ENCODE measurements at regions not wholly inside any gene's neighbourhood (a gene's known extent, or its start where the extent isn't known, plus 50 kb on each side); places are given as distances from the start of the nearest gene placed in this dataset.

DNA sequence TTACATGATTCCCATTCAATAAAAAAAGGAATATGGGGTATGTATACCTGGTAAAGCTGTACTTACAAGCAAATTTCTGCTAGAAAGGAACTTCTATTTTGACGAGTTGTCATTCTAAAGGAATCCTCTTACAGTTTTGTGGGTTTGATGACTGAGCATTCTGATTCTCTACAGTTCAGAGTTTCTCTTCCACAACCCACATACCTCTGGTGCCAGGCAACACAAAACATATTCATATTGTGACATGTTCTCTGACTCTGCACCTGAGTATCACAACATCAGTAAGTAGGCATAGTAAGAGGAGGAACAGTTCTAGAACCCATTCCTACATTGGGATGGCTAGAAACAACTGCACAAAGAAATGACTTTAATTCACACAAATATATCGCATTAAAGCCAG lies 636.6 kb downstream of the MED13L start (continued):
- TF ChIP-seq CTCF (IDR thresholded peaks at IDR 0.05) (no peak), FOSL2 (IDR thresholded peaks at IDR 0.05) (no peak), FOSL2 (CRISPR knock-in tag; IDR thresholded peaks at IDR 0.05) (no peak)

GRCh38 chr12:115639648-115640012 lies 637.9 kb downstream of the MED13L start:
- no peak for FAIRE-seq

GRCh38 chr12:115638733-115639647 lies 638.5 kb downstream of the MED13L start:
- FAIRE-seq (no peak), ATAC-seq (peak in 1 of 2 experiments; percentile 35; a peak in 2 of 6 replicates), DNase-seq (ENCODE audit: low read depth in 1 of 2, low spot score in 1 of 2) (no peak)
- WGBS (ENCODE audit: missing lambda C conversion rate) = 52% methylated on average over 13 of the region's 13 CpGs
- no peak overlapping the region for H3K27ac ChIP-seq
- H3K4me3 ChIP-seq = no peak overlapping the region
- H3K4me2 ChIP-seq = no peak overlapping the region
- CTCF ChIA-PET = interaction anchor here (0.7 to 1.2 kb wide), 3 partner anchors 10 to 279 kb away, joined by 3 to 5 read pairs (median 3); no protein-coding TSS in a partner anchor
- POLR2A ChIA-PET = no interaction called here
- H3K4me1 ChIP-seq = no peaks in the 10 kb centered on the region
- no peaks in the 10 kb centered on the region for H3K9me3 ChIP-seq
- no peak for TF ChIP-seq MAX (IDR thresholded peaks at IDR 0.05)
- TF ChIP-seq HMGXB4 (CRISPR knock-in tag; IDR thresholded peaks at IDR 0.05; ENCODE audit: borderline replicate concordance) = no peak
- no peak for TF ChIP-seq CHD2 (IDR thresholded peaks at IDR 0.05; ENCODE audit: low read length, partially characterized antibody)
- no peak for TF ChIP-seq USF2 (IDR thresholded peaks at IDR 0.05)
- TF ChIP-seq ZSCAN20 (CRISPR knock-in tag; IDR thresholded peaks at IDR 0.05) = no peak
- no peak for TF ChIP-seq KDM1A (IDR thresholded peaks at IDR 0.05; ENCODE audit: low read depth)
- TF ChIP-seq, protein P1, sequence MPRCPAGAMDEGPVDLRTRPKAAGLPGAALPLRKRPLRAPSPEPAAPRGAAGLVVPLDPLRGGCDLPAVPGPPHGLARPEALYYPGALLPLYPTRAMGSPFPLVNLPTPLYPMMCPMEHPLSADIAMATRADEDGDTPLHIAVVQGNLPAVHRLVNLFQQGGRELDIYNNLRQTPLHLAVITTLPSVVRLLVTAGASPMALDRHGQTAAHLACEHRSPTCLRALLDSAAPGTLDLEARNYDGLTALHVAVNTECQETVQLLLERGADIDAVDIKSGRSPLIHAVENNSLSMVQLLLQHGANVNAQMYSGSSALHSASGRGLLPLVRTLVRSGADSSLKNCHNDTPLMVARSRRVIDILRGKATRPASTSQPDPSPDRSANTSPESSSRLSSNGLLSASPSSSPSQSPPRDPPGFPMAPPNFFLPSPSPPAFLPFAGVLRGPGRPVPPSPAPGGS (IDR thresholded peaks at IDR 0.05) = no peak
- TF ChIP-seq EHF (CRISPR knock-in tag; IDR thresholded peaks at IDR 0.05) = no peak
- TF ChIP-seq ATOH8 (CRISPR knock-in tag; IDR thresholded peaks at IDR 0.05; ENCODE audit: low read depth) = no peak
- no peak for TF ChIP-seq CHD4 (IDR thresholded peaks at IDR 0.05; ENCODE audit: borderline replicate concordance)
- no peak for TF ChIP-seq PHF8 (IDR thresholded peaks at IDR 0.05; ENCODE audit: borderline replicate concordance, low read depth)
- no peak for TF ChIP-seq ESRRA (IDR thresholded peaks at IDR 0.05; ENCODE audit: borderline replicate concordance, low read length)
- no peak for TF ChIP-seq CBX2 (IDR thresholded peaks at IDR 0.05; ENCODE audit: borderline replicate concordance, low read depth)
- no peak for TF ChIP-seq EP300 (IDR thresholded peaks at IDR 0.05)
- TF ChIP-seq, protein P2, sequence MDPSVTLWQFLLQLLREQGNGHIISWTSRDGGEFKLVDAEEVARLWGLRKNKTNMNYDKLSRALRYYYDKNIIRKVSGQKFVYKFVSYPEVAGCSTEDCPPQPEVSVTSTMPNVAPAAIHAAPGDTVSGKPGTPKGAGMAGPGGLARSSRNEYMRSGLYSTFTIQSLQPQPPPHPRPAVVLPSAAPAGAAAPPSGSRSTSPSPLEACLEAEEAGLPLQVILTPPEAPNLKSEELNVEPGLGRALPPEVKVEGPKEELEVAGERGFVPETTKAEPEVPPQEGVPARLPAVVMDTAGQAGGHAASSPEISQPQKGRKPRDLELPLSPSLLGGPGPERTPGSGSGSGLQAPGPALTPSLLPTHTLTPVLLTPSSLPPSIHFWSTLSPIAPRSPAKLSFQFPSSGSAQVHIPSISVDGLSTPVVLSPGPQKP (IDR thresholded peaks at IDR 0.05; ENCODE audit: low read depth, low read length) = no peak
- no peak for TF ChIP-seq BHLHE40 (IDR thresholded peaks at IDR 0.05; ENCODE audit: low read depth, low read length)

More at GRCh38 chr12:115639648-115640012, 637.9 kb downstream of the MED13L start:
- no peak overlapping the region for H3K4me3 ChIP-seq
- H3K4me2 ChIP-seq = no peak overlapping the region
- H3K4me1 ChIP-seq = no peaks in the 10 kb centered on the region
- 38% methylated on average over 5 of the region's 5 CpGs for WGBS (ENCODE audit: missing lambda C conversion rate)
- H3K27ac ChIP-seq = no peak overlapping the region
- DNase-seq (ENCODE audit: low read depth in 1 of 2, low spot score in 1 of 2) (no peak), ATAC-seq (no peak)
- ChIA-PET POLR2A (no interaction called here), CTCF (interaction anchor here (0.7 kb wide), 1 partner anchor 278 kb away, joined by 3 read pairs; no protein-coding TSS in a partner anchor)
- H3K9me3 ChIP-seq = no peaks in the 10 kb centered on the region
- no peak for TF ChIP-seq CBX8 (IDR thresholded peaks at IDR 0.05)
- TF ChIP-seq PBX3 (IDR thresholded peaks at IDR 0.05) = no peak
- no peak for TF ChIP-seq EP300 (IDR thresholded peaks at IDR 0.05)
- TF ChIP-seq TFCP2L1 (CRISPR knock-in tag; IDR thresholded peaks at IDR 0.05) = no peak
- no peak for TF ChIP-seq FOSL2 (IDR thresholded peaks at IDR 0.05)
- no peak for TF ChIP-seq FOSL2 (CRISPR knock-in tag; IDR thresholded peaks at IDR 0.05)
- TF ChIP-seq, protein P3, sequence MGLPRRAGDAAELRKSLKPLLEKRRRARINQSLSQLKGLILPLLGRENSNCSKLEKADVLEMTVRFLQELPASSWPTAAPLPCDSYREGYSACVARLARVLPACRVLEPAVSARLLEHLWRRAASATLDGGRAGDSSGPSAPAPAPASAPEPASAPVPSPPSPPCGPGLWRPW (IDR thresholded peaks at IDR 0.05) = no peak

Data from A549 (cell line).